Ishikawa (cell line): ENCODE measurements at regions not wholly inside any gene's neighbourhood (a gene's known extent, or its start where the extent isn't known, plus 50 kb on each side); places are given as distances from the start of the nearest gene placed in this dataset.

Source experiments
- CEBPB ChIP-seq: IDR thresholded peaks from 2 replicates; pipeline ENCODE4 v1.6.1; 2012
- CREB1 ChIP-seq: IDR thresholded peaks from 2 replicates; pipeline ENCODE4 v1.6.1; 2012; ENCODE audit warnings: low read depth
- EGR1 ChIP-seq: IDR thresholded peaks from 2 replicates; pipeline ENCODE4 v1.6.1; 2012
- FOXM1 ChIP-seq: IDR thresholded peaks from 2 replicates; pipeline ENCODE4 v1.6.1; 2012; ENCODE audit warnings: low read depth, borderline replicate concordance
- NFIC ChIP-seq: IDR thresholded peaks from 2 replicates; pipeline ENCODE4 v1.6.1; 2012
- RAD21 ChIP-seq: IDR thresholded peaks from 2 replicates; pipeline ENCODE4 v1.6.1; 2012; ENCODE audit warnings: low read depth
- REST ChIP-seq: IDR thresholded peaks from 2 replicates; pipeline ENCODE4 v1.6.1; 2012; ENCODE audit warnings: low read depth, mild to moderate bottlenecking
- TCF12 ChIP-seq: IDR thresholded peaks from 2 replicates; pipeline ENCODE4 v1.6.1; 2012; ENCODE audit warnings: low read depth
- TEAD4 ChIP-seq: IDR thresholded peaks from 2 replicates; pipeline ENCODE4 v1.6.1; 2012
- YY1 ChIP-seq: IDR thresholded peaks from 2 replicates; pipeline ENCODE4 v1.6.1; 2012; ENCODE audit warnings: low read depth
- TF ChIP-seq, protein P1 (sequence below): IDR thresholded peaks from 2 replicates; pipeline ENCODE4 v1.6.1; 2012

DNA sequence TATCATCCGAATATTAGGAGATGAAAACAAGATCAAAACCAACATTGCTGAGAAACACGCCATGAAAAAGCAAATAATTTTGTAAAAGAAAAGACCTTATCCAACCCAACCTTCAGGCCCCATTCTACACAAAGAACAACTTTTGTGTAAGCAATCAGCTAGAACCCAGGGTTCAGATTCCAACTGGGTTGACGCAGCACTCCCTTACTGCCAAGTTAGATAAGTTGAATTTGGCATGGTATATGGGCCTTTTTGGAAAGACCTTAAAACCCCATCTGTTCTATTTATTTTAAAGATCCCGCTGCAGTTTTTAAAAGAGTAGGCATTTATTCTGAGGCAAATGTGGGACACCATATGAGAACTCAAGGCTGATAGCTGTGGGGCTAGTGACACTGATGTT is 2033.8 kb upstream of the WWC1 start:
- TF ChIP-seq FOXM1 (no peak), YY1 (no peak), CREB1 (no peak), NFIC (no peak), REST (no peak), EGR1 (no peak), RAD21 (no peak), CEBPB (no peak), TEAD4 (no peak), TCF12 (no peak)
- TF ChIP-seq, protein P1, sequence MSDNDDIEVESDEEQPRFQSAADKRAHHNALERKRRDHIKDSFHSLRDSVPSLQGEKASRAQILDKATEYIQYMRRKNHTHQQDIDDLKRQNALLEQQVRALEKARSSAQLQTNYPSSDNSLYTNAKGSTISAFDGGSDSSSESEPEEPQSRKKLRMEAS = no peak
